ENCODE measurements at regions not wholly inside any gene's neighbourhood (a gene's known extent, or its start where the extent isn't known, plus 50 kb on each side); places are given as distances from the start of the nearest gene placed in this dataset.

DNA sequence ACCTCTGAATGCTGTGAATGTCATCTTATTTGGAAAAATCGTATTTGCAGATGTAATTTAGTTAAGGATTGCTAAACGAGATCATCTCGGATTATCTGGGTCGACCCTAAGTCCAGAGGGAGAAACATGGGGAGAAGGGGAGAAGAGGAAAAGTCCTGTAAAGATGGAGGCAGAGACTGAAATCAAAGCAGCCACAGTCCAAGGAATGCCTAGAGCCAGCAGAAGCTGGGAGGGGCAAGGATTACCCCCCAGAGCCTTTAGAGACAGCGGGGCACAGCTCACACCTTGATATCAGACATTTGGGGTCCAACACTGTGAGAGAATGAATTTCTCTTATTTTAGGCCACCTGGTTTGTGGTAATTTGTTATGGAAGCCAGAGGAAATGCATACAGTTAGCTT, 104.9 kb upstream of the YPEL5 start:
- no peak overlapping the region for H3K4me2 ChIP-seq (ENCODE audit: low read length)
- no peaks in the 10 kb centered on the region for H3K27me3 ChIP-seq (ENCODE audit: control insufficient read depth, insufficient read depth, low read length)
- no peak overlapping the region for H2AFZ ChIP-seq
- TF ChIP-seq, protein P1, sequence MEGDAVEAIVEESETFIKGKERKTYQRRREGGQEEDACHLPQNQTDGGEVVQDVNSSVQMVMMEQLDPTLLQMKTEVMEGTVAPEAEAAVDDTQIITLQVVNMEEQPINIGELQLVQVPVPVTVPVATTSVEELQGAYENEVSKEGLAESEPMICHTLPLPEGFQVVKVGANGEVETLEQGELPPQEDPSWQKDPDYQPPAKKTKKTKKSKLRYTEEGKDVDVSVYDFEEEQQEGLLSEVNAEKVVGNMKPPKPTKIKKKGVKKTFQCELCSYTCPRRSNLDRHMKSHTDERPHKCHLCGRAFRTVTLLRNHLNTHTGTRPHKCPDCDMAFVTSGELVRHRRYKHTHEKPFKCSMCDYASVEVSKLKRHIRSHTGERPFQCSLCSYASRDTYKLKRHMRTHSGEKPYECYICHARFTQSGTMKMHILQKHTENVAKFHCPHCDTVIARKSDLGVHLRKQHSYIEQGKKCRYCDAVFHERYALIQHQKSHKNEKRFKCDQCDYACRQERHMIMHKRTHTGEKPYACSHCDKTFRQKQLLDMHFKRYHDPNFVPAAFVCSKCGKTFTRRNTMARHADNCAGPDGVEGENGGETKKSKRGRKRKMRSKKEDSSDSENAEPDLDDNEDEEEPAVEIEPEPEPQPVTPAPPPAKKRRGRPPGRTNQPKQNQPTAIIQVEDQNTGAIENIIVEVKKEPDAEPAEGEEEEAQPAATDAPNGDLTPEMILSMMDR (IDR thresholded peaks at IDR 0.05): no peak
- H3K4me3 ChIP-seq (ENCODE audit: low read depth, low read length): no peak overlapping the region
- no peaks in the 10 kb centered on the region for H3K36me3 ChIP-seq (ENCODE audit: control insufficient read depth, insufficient read depth, low read length)
- H3K9me3 ChIP-seq (ENCODE audit: control insufficient read depth, low read length): no peaks in the 10 kb centered on the region
- H3K9ac ChIP-seq: no peak overlapping the region
- H3K27ac ChIP-seq: no peak overlapping the region
- H3K4me1 ChIP-seq: no peaks in the 10 kb centered on the region
- H3K79me2 ChIP-seq: no peaks in the 10 kb centered on the region

DNA sequence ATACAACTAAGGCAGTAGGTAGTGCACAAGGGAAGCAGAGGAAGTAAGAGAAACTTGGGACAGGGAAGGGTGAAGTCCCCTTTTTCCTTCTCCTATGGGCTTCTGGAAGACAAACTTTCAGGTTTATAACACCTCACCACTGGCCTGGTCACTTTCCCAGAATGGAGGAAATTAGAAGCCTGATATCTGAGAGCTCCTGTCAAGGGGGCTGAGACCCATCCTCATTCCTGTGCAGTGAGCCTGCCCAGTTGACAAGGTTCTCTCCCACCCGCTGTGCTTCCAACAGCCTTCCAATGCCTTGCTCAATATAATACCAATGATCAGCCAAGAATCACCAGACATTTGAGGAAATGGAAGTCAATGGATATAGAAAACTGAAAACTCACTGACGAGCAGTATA, 100.4 kb upstream of the YPEL5 start:
- Histone ChIP-seq H3K4me1 (peaks cover 3% of the 10 kb centered on the region), H3K79me2 (no peaks in the 10 kb centered on the region), H3K27me3 (ENCODE audit: control insufficient read depth, insufficient read depth, low read length) (no peaks in the 10 kb centered on the region), H3K4me3 (ENCODE audit: low read depth, low read length) (no peak overlapping the region), H2AFZ (no peak overlapping the region), H3K9ac (no peak overlapping the region), H3K9me3 (ENCODE audit: control insufficient read depth, low read length) (no peaks in the 10 kb centered on the region), H3K4me2 (ENCODE audit: low read length) (no peak overlapping the region), H3K36me3 (ENCODE audit: control insufficient read depth, insufficient read depth, low read length) (no peaks in the 10 kb centered on the region), H3K27ac (no peak overlapping the region)
- TF ChIP-seq, protein P1 (IDR thresholded peaks at IDR 0.05): no peak

DNA sequence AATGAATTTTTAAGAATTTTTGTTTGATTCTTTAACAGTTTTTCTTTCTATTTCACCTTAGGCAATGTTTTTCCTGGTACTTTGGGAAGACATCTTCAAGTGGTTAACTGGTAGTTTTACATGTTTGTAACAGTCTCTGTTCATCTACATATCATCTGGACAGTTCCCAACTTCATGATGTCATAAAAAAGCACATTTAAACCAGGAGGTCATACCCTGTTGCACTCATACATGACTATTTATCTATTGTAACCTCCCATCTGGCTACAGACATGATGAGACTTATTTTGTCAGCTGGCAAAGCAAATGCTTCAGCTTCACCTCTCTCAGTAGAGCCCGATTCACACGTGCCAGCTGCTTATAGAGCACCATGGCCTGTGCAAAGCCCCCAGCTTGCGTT, 99.8 kb upstream of the YPEL5 start:
- TF ChIP-seq, protein P1 (IDR thresholded peaks at IDR 0.05): no peak

DNA sequence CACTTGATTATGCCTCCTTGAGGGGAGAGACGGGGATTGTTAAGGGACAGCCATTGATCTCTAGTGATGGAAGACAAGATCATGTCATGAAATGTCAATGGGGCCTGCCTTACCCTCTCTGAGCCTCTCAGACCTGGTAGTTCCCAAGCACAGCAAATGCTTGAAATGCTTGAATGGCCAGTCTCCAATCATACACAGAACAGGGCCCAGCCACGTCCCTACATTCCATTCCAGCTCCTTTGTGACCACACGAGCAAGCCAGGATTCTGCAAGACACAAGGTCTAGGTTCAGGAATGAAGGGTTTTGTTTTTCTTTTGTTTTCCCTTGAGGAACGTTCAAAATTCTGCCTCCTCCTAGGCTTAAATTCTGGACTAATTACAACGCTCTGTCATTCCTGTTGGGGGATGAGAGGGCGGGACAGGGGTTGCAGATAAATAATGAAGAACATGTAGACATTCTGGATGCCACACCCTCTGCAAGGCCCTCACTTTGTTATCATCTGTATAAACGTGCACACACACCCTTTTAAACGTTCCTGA, 98.1 kb upstream of the YPEL5 start:
- no peak overlapping the region for H3K4me3 ChIP-seq (ENCODE audit: low read depth, low read length)
- H3K9ac ChIP-seq: no peak overlapping the region
- no peaks in the 10 kb centered on the region for H3K27me3 ChIP-seq (ENCODE audit: control insufficient read depth, insufficient read depth, low read length)
- no peak overlapping the region for H3K27ac ChIP-seq
- no peaks in the 10 kb centered on the region for H3K36me3 ChIP-seq (ENCODE audit: control insufficient read depth, insufficient read depth, low read length)
- H3K79me2 ChIP-seq: no peaks in the 10 kb centered on the region
- no peak overlapping the region for H3K4me2 ChIP-seq (ENCODE audit: low read length)
- no peaks in the 10 kb centered on the region for H3K9me3 ChIP-seq (ENCODE audit: control insufficient read depth, low read length)
- peaks cover 3% of the 10 kb centered on the region for H3K4me1 ChIP-seq
- TF ChIP-seq, protein P1 (IDR thresholded peaks at IDR 0.05): no peak
- H2AFZ ChIP-seq: no peak overlapping the region

More for the DNA sequence above, 99.8 kb upstream of the YPEL5 start:
- Histone ChIP-seq H3K36me3 (ENCODE audit: control insufficient read depth, insufficient read depth, low read length) (no peaks in the 10 kb centered on the region), H3K4me1 (peaks cover 3% of the 10 kb centered on the region), H3K4me2 (ENCODE audit: low read length) (no peak overlapping the region), H3K9me3 (ENCODE audit: control insufficient read depth, low read length) (no peaks in the 10 kb centered on the region), H3K9ac (no peak overlapping the region), H2AFZ (no peak overlapping the region), H3K27ac (no peak overlapping the region), H3K79me2 (no peaks in the 10 kb centered on the region), H3K4me3 (ENCODE audit: low read depth, low read length) (no peak overlapping the region), H3K27me3 (ENCODE audit: control insufficient read depth, insufficient read depth, low read length) (no peaks in the 10 kb centered on the region)

DNA sequence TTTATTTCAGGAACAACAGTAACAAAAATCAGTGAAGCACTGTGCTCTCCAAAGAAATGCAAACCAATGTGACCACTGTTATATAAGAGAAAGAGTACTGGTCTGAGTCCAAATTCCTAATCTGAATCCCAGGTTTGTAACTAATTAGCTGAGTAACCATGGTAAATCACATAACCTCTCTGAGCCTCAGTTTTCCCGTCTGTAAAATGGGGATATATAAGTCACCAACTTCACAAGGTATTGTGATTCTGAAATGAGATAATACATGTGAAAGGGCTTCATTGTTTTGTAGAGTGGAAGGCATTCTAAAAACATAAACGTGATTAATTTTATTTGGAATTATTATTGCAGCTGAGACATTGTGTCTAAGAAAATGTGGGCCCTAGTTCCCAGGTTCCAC, 91.3 kb upstream of the YPEL5 start:
- H2AFZ ChIP-seq: no peak overlapping the region
- TF ChIP-seq, protein P1 (IDR thresholded peaks at IDR 0.05): no peak
- no peaks in the 10 kb centered on the region for H3K27me3 ChIP-seq (ENCODE audit: control insufficient read depth, insufficient read depth, low read length)
- no peaks in the 10 kb centered on the region for H3K36me3 ChIP-seq (ENCODE audit: control insufficient read depth, insufficient read depth, low read length)
- H3K4me1 ChIP-seq: no peaks in the 10 kb centered on the region
- H3K79me2 ChIP-seq: no peaks in the 10 kb centered on the region
- H3K9ac ChIP-seq: no peak overlapping the region
- no peak overlapping the region for H3K4me3 ChIP-seq (ENCODE audit: low read depth, low read length)
- no peak overlapping the region for H3K27ac ChIP-seq
- no peak overlapping the region for H3K4me2 ChIP-seq (ENCODE audit: low read length)
- H3K9me3 ChIP-seq (ENCODE audit: control insufficient read depth, low read length): no peaks in the 10 kb centered on the region

All from parathyroid adenoma (tissue), 2 donors.